H9 (cell line): ENCODE measurements at regions not wholly inside any gene's neighbourhood (a gene's known extent, or its start where the extent isn't known, plus 50 kb on each side); places are given as distances from the start of the nearest gene placed in this dataset.

Experiments
- DNase-seq: peaks from one replicate; pipeline ENCODE4 v3.0.0-alpha.2; 2017
- H2AFZ ChIP-seq: one replicate; pipeline ENCODE4 v1.6.1; 2013; ENCODE audit warnings: mild to moderate bottlenecking, low read length, control low read depth, moderate library complexity
- H2AK5ac ChIP-seq: 2 replicates; pipeline ENCODE4 v1.6.1; 2013; ENCODE audit warnings: low read length, control low read depth, mixed read lengths; ENCODE audit not compliant: insufficient read length
- H2BK120ac ChIP-seq: one replicate; pipeline ENCODE4 v1.6.1; 2013; ENCODE audit warnings: low read depth, mild to moderate bottlenecking, low read length, control low read depth, inconsistent platforms; ENCODE audit not compliant: poor library complexity, severe bottlenecking
- H2BK12ac ChIP-seq: 2 replicates; pipeline ENCODE4 v1.6.1; 2013; ENCODE audit warnings: low read length, control low read depth, mixed read lengths, low read depth; ENCODE audit not compliant: insufficient read length
- H2BK15ac ChIP-seq: 2 replicates; pipeline ENCODE4 v1.6.1; 2013; ENCODE audit warnings: low read depth, low read length, control low read depth
- H2BK20ac ChIP-seq: one replicate; pipeline ENCODE4 v1.6.1; 2013; ENCODE audit warnings: low read depth, mild to moderate bottlenecking, low read length, control low read depth, inconsistent platforms; ENCODE audit not compliant: poor library complexity, severe bottlenecking
- H2BK5ac ChIP-seq: 2 replicates; pipeline ENCODE4 v1.6.1; 2013; ENCODE audit warnings: low read length, control low read depth, mixed read lengths; ENCODE audit not compliant: insufficient read length
- H3K14ac ChIP-seq: 2 replicates; pipeline ENCODE4 v1.6.1; 2013; ENCODE audit warnings: low read length, control low read depth; ENCODE audit not compliant: insufficient read depth
- H3K18ac ChIP-seq: 2 replicates; pipeline ENCODE4 v1.6.1; 2013; ENCODE audit warnings: low read depth, mild to moderate bottlenecking, mixed read lengths, low read length, control low read depth; ENCODE audit not compliant: insufficient read length
- H3K23ac ChIP-seq: 2 replicates; pipeline ENCODE4 v1.6.1; 2013; ENCODE audit warnings: low read length, control low read depth, mixed read lengths, low read depth; ENCODE audit not compliant: insufficient read length
- H3K23me2 ChIP-seq: 2 replicates; pipeline ENCODE4 v1.6.1; 2013; ENCODE audit warnings: low read depth, mild to moderate bottlenecking, mixed read lengths, low read length, control low read depth; ENCODE audit not compliant: insufficient read length, poor library complexity, severe bottlenecking
- H3K27ac ChIP-seq: 2 replicates; pipeline ENCODE4 v1.5.1; 2013; ENCODE audit warnings: low read length, control low read depth, mixed read lengths, low read depth; ENCODE audit not compliant: insufficient read length
- H3K27me3 ChIP-seq: 2 replicates; pipeline ENCODE4 v1.6.1; 2013; ENCODE audit warnings: low read length, control low read depth, inconsistent platforms; ENCODE audit not compliant: insufficient read depth
- H3K4ac ChIP-seq: 2 replicates; pipeline ENCODE4 v1.6.1; 2013; ENCODE audit warnings: low read depth, mild to moderate bottlenecking, control low read depth, inconsistent platforms, low read length, moderate library complexity
- H3K4me1 ChIP-seq: 2 replicates; pipeline ENCODE4 v1.6.1; 2013; ENCODE audit warnings: low read length, control low read depth, inconsistent platforms; ENCODE audit not compliant: insufficient read depth
- H3K4me2 ChIP-seq: 2 replicates; pipeline ENCODE4 v1.6.1; 2013; ENCODE audit warnings: low read length, control low read depth, mixed read lengths; ENCODE audit not compliant: insufficient read length, insufficient read depth
- H3K56ac ChIP-seq: 2 replicates; pipeline ENCODE4 v1.6.1; 2013; ENCODE audit warnings: low read depth, mild to moderate bottlenecking, mixed read lengths, low read length, control low read depth; ENCODE audit not compliant: insufficient read length
- H3K79me1 ChIP-seq: 2 replicates; pipeline ENCODE4 v1.6.1; 2013; ENCODE audit warnings: low read depth, mild to moderate bottlenecking, moderate library complexity, low read length, control low read depth, inconsistent platforms; ENCODE audit not compliant: insufficient read depth, poor library complexity, severe bottlenecking
- H3K79me2 ChIP-seq: 2 replicates; pipeline ENCODE4 v1.6.1; 2013; ENCODE audit warnings: low read length, control low read depth, inconsistent platforms; ENCODE audit not compliant: insufficient read depth
- H3K9ac ChIP-seq: 2 replicates; pipeline ENCODE4 v1.6.1; 2013; ENCODE audit warnings: low read length, control low read depth, mixed read lengths; ENCODE audit not compliant: insufficient read length; ENCODE audit errors: extremely low read depth
- H3K9me3 ChIP-seq: one replicate; pipeline ENCODE4 v1.6.1; 2013; ENCODE audit warnings: low read depth, low read length, inconsistent platforms; ENCODE audit not compliant: control insufficient read depth
- H3T11ph ChIP-seq: one replicate; pipeline ENCODE4 v1.6.1; 2013; ENCODE audit warnings: mild to moderate bottlenecking, low read length, control low read depth, inconsistent platforms
- H4K20me1 ChIP-seq: one replicate; pipeline ENCODE4 v1.6.1; 2013; ENCODE audit not compliant: control insufficient read depth, insufficient read length, insufficient read depth
- H4K5ac ChIP-seq: 2 replicates; pipeline ENCODE4 v1.6.1; 2013; ENCODE audit warnings: low read depth, mild to moderate bottlenecking, mixed read lengths, low read length, control low read depth; ENCODE audit not compliant: insufficient read length
- H4K8ac ChIP-seq: replicated peaks from 2 replicates; pipeline ENCODE4 v1.6.1; 2013; ENCODE audit warnings: low read length, control low read depth, mixed read lengths, low read depth; ENCODE audit not compliant: insufficient read length
- H4K91ac ChIP-seq: 2 replicates; pipeline ENCODE4 v1.6.1; 2013; ENCODE audit warnings: low read depth, mild to moderate bottlenecking, moderate library complexity, mixed read lengths, low read length, control low read depth; ENCODE audit not compliant: insufficient read length
- H3K27ac Mint-ChIP-seq, 3 experiments: 2 replicates in 2 of 3; 3 replicates in 1 of 3; pipeline ENCODE4 v1.8.0; 2020 to 2021; ENCODE audit warnings: mixed read lengths in 3 of 3, mild to moderate bottlenecking in 1 of 3, moderate library complexity in 1 of 3
- H3K27me3 Mint-ChIP-seq: 2 replicates; pipeline ENCODE4 v1.8.0; 2021; ENCODE audit warnings: low read depth, mild to moderate bottlenecking, moderate library complexity, mixed read lengths
- H3K36me3 Mint-ChIP-seq, 3 experiments: 2 replicates in 2 of 3; 3 replicates in 1 of 3; pipeline ENCODE4 v1.8.0; 2020 to 2021; ENCODE audit warnings: low read depth in 3 of 3, mixed read lengths in 3 of 3; ENCODE audit not compliant: insufficient read depth in 1 of 3
- H3K4me1 Mint-ChIP-seq, 2 experiments: 2 replicates each; pipeline ENCODE4 v1.8.0; 2020; ENCODE audit warnings: mixed read lengths in 2 of 2
- H3K4me3 Mint-ChIP-seq, 2 experiments: 2 replicates in 1 of 2; 3 replicates in 1 of 2; pipeline ENCODE4 v1.8.0; 2020 to 2021; ENCODE audit warnings: mild to moderate bottlenecking in 2 of 2, mixed read lengths in 2 of 2, moderate library complexity in 1 of 2
- H3K9me3 Mint-ChIP-seq, 2 experiments: 2 replicates in 1 of 2; 3 replicates in 1 of 2; pipeline ENCODE4 v1.8.0; 2020; ENCODE audit warnings: mild to moderate bottlenecking in 2 of 2, mixed read lengths in 2 of 2, moderate library complexity in 1 of 2
- WGBS: extraction: QIAGEN DNeasy Blood & Tissue Kit; methylation state at CpG from one replicate; pipeline ENCODE4 v1.1.7; 2013; ENCODE audit warnings: missing lambda C conversion rate, low lambda C conversion rate, mixed read lengths; ENCODE audit not compliant: insufficient read length; ENCODE audit errors: extremely low coverage; 5-methylcytosine and 5-hydroxymethylcytosine counted together
- TF ChIP-seq, protein P1 (sequence below): fragments of 200-600 bp; sonication (generic); conservative IDR thresholded peaks from 3 replicates; pipeline ENCODE4 v1.8.0; 2021; ENCODE audit warnings: antibody characterized with exemption, mild to moderate bottlenecking

DNA sequence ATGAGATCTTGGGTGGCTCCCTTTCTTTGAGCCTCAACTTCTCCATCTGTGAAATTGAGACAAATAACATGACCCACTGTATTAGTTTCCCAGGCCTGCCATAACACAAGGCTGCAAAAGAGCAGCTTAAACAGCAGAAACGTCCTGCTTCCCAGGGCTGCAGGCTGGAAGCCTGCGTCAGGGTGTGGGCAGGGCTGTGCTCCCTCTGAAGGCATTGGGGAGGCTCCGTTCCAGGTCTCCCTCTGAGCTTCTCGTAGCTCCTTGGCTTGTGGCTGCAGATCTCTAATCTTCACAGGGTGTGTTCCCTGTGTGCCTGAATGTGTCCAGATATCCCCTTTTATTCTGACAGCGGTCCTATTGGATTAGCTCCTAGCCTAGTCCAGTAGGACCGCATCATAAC lies 147.1 kb downstream of the VRK1 start:
- TF ChIP-seq, protein P1, sequence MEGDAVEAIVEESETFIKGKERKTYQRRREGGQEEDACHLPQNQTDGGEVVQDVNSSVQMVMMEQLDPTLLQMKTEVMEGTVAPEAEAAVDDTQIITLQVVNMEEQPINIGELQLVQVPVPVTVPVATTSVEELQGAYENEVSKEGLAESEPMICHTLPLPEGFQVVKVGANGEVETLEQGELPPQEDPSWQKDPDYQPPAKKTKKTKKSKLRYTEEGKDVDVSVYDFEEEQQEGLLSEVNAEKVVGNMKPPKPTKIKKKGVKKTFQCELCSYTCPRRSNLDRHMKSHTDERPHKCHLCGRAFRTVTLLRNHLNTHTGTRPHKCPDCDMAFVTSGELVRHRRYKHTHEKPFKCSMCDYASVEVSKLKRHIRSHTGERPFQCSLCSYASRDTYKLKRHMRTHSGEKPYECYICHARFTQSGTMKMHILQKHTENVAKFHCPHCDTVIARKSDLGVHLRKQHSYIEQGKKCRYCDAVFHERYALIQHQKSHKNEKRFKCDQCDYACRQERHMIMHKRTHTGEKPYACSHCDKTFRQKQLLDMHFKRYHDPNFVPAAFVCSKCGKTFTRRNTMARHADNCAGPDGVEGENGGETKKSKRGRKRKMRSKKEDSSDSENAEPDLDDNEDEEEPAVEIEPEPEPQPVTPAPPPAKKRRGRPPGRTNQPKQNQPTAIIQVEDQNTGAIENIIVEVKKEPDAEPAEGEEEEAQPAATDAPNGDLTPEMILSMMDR, result no peak
- H3K14ac ChIP-seq, result no peak overlapping the region
- H3K4me1 Mint-ChIP-seq, result peaks cover 3 to 5% of the 10 kb centered on the region in 2 experiments; a peak in 1 of 4 replicates
- no peak for DNase-seq
- no peak overlapping the region for H4K5ac ChIP-seq
- WGBS, result no CpG with 5 or more reads among the region's 6 CpGs
- H3K9me3 ChIP-seq, result no peaks in the 10 kb centered on the region
- peaks cover 0 to 2% (median 0%) of the 10 kb centered on the region in 3 experiments; a peak in 1 of 7 replicates for H3K36me3 Mint-ChIP-seq
- H3K9ac ChIP-seq, result no peak overlapping the region
- no peak overlapping the region for H3K4me3 Mint-ChIP-seq
- no peak overlapping the region for H3K27ac ChIP-seq
- H2BK120ac ChIP-seq, result no peak overlapping the region
- no peak overlapping the region for H3K56ac ChIP-seq
- no peak overlapping the region for H3K4ac ChIP-seq
- no peak overlapping the region for H2BK15ac ChIP-seq
- no peaks in the 10 kb centered on the region; a peak in 1 of 5 replicates for H3K9me3 Mint-ChIP-seq
- H3K4me1 ChIP-seq, result no peaks in the 10 kb centered on the region
- no peak overlapping the region for H2AFZ ChIP-seq
- no peak overlapping the region for H2BK20ac ChIP-seq
- H2BK5ac ChIP-seq, result no peak overlapping the region
- no peaks in the 10 kb centered on the region for H3K79me2 ChIP-seq
- no peak overlapping the region for H4K8ac ChIP-seq
- H4K91ac ChIP-seq, result no peak overlapping the region
- no peaks in the 10 kb centered on the region; the same call in 1 of the 2 replicates for H3K27me3 ChIP-seq
- no peak overlapping the region for H3K18ac ChIP-seq
- H3T11ph ChIP-seq, result no peak overlapping the region
- H2AK5ac ChIP-seq, result no peak overlapping the region
- H3K79me1 ChIP-seq, result no peaks in the 10 kb centered on the region
- no peak overlapping the region for H2BK12ac ChIP-seq
- H3K27me3 Mint-ChIP-seq, result no peaks in the 10 kb centered on the region
- no peak overlapping the region for H3K4me2 ChIP-seq
- H3K23ac ChIP-seq, result no peak overlapping the region
- H3K23me2 ChIP-seq, result no peaks in the 10 kb centered on the region
- no peaks in the 10 kb centered on the region for H4K20me1 ChIP-seq
- H3K27ac Mint-ChIP-seq, result peak overlapping the region in 1 of 3 experiments; percentile 59; a peak in 1 of 7 replicates
